Astrocyte (in vitro differentiated cells and primary cell): ENCODE measurements at regions not wholly inside any gene's neighbourhood (a gene's known extent, or its start where the extent isn't known, plus 50 kb on each side); places are given as distances from the start of the nearest gene placed in this dataset.
"Not testable (repeated sequence)": the region's sequence is repeated elsewhere in the genome, so short reads cannot be mapped to it uniquely, and the experiment has no call there.

ENCODE experiments used
- DNase-seq: peaks from one replicate; pipeline ENCODE4 v3.0.0-alpha.2; 2010; ENCODE audit warnings: low read depth
- FAIRE-seq: peaks from 2 replicates; lab custom pipeline; 2011; peaks lifted over from hg19 to GRCh38; lab: Jason Lieb, UNC
- H2AFZ ChIP-seq: 2 replicates; pipeline ENCODE4 v1.6.0; 2012; ENCODE audit warnings: low read depth, low read length, inconsistent platforms
- H3K27ac ChIP-seq: 2 replicates; pipeline ENCODE4 v1.5.1; 2011; ENCODE audit warnings: low read depth, low read length, inconsistent platforms
- H3K27me3 ChIP-seq: 2 replicates; pipeline ENCODE4 v1.6.0; 2011; ENCODE audit warnings: low read length, inconsistent platforms; ENCODE audit not compliant: insufficient read depth
- H3K36me3 ChIP-seq: 2 replicates; pipeline ENCODE4 v1.5.1; 2011; ENCODE audit warnings: low read length, inconsistent platforms; ENCODE audit not compliant: insufficient read depth
- H3K4me1 ChIP-seq: 2 replicates; pipeline ENCODE4 v1.5.1; 2011; ENCODE audit warnings: low read length, inconsistent platforms; ENCODE audit not compliant: insufficient read depth
- H3K4me2 ChIP-seq: 2 replicates; pipeline ENCODE4 v1.6.0; 2012; ENCODE audit warnings: low read length, inconsistent platforms
- H3K4me3 ChIP-seq: 2 replicates; pipeline ENCODE4 v1.5.1; 2011; ENCODE audit warnings: low read depth, mild to moderate bottlenecking, low read length, inconsistent platforms; ENCODE audit not compliant: insufficient read depth
- H3K79me2 ChIP-seq: 2 replicates; pipeline ENCODE4 v1.6.0; 2012; ENCODE audit warnings: mild to moderate bottlenecking, low read length, inconsistent platforms; ENCODE audit not compliant: insufficient read depth
- H3K9ac ChIP-seq: 2 replicates; pipeline ENCODE4 v1.6.0; 2012; ENCODE audit warnings: mild to moderate bottlenecking, low read length, inconsistent platforms
- H3K9me3 ChIP-seq: 2 replicates; pipeline ENCODE4 v1.5.1; 2012; ENCODE audit warnings: low read depth, mild to moderate bottlenecking, low read length, inconsistent platforms; ENCODE audit not compliant: insufficient read depth
- H4K20me1 ChIP-seq: 2 replicates; pipeline ENCODE4 v1.6.0; 2012; ENCODE audit warnings: low read length, inconsistent platforms; ENCODE audit not compliant: insufficient read depth
- H3K27ac Mint-ChIP-seq: one replicate; pipeline ENCODE4 v1.8.0; 2021; ENCODE audit warnings: mild to moderate bottlenecking, mixed read lengths; ENCODE audit not compliant: unreplicated experiment
- H3K27me3 Mint-ChIP-seq: one replicate; pipeline ENCODE4 v1.8.0; 2021; ENCODE audit warnings: low read depth, mixed read lengths; ENCODE audit not compliant: unreplicated experiment
- H3K36me3 Mint-ChIP-seq: one replicate; pipeline ENCODE4 v1.8.0; 2021; ENCODE audit warnings: low read depth, mixed read lengths; ENCODE audit not compliant: unreplicated experiment
- H3K4me1 Mint-ChIP-seq: one replicate; pipeline ENCODE4 v1.8.0; 2021; ENCODE audit warnings: low read depth, mixed read lengths; ENCODE audit not compliant: unreplicated experiment
- H3K4me3 Mint-ChIP-seq: one replicate; pipeline ENCODE4 v1.8.0; 2021; ENCODE audit warnings: mild to moderate bottlenecking, moderate library complexity, mixed read lengths; ENCODE audit not compliant: unreplicated experiment
- H3K9me3 Mint-ChIP-seq: one replicate; pipeline ENCODE4 v1.8.0; 2021; ENCODE audit warnings: mild to moderate bottlenecking, mixed read lengths; ENCODE audit not compliant: unreplicated experiment
- EZH2 ChIP-seq: IDR thresholded peaks from 2 replicates; pipeline ENCODE4 v1.6.1; 2012; ENCODE audit warnings: mild to moderate bottlenecking, low read length, inconsistent platforms; ENCODE audit not compliant: insufficient read depth
- TF ChIP-seq, protein P1 (sequence below): IDR thresholded peaks from 2 replicates; pipeline ENCODE4 v1.5.1; 2011; ENCODE audit warnings: low read depth, mild to moderate bottlenecking, inconsistent platforms, low read length, moderate library complexity; ENCODE audit not compliant: insufficient read depth

- Histone ChIP-seq H3K9me3 (peaks cover 4% of the 10 kb centered on the region), H3K27ac (no peak overlapping the region), H3K27me3 (no peaks in the 10 kb centered on the region), H2AFZ (no peak overlapping the region), H3K79me2 (no peaks in the 10 kb centered on the region), H3K36me3 (no peaks in the 10 kb centered on the region), H3K4me2 (no peak overlapping the region), H3K4me1 (no peaks in the 10 kb centered on the region), H3K4me3 (no peak overlapping the region), H3K9ac (no peak overlapping the region), H4K20me1 (no peaks in the 10 kb centered on the region)
- no peaks in the 10 kb centered on the region for H3K4me1 Mint-ChIP-seq
- TF ChIP-seq, protein P1, sequence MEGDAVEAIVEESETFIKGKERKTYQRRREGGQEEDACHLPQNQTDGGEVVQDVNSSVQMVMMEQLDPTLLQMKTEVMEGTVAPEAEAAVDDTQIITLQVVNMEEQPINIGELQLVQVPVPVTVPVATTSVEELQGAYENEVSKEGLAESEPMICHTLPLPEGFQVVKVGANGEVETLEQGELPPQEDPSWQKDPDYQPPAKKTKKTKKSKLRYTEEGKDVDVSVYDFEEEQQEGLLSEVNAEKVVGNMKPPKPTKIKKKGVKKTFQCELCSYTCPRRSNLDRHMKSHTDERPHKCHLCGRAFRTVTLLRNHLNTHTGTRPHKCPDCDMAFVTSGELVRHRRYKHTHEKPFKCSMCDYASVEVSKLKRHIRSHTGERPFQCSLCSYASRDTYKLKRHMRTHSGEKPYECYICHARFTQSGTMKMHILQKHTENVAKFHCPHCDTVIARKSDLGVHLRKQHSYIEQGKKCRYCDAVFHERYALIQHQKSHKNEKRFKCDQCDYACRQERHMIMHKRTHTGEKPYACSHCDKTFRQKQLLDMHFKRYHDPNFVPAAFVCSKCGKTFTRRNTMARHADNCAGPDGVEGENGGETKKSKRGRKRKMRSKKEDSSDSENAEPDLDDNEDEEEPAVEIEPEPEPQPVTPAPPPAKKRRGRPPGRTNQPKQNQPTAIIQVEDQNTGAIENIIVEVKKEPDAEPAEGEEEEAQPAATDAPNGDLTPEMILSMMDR: no peak
- no peak for TF ChIP-seq EZH2
- no peak overlapping the region for H3K4me3 Mint-ChIP-seq
- H3K27me3 Mint-ChIP-seq: peaks cover 1% of the 10 kb centered on the region
- no peaks in the 10 kb centered on the region for H3K36me3 Mint-ChIP-seq
- DNase-seq: no peak
- no peak overlapping the region for H3K27ac Mint-ChIP-seq
- peaks cover 10% of the 10 kb centered on the region for H3K9me3 Mint-ChIP-seq
- no peak for FAIRE-seq
Observed at GRCh38 chr5:71821029-71821428, 102.0 kb downstream of the CARTPT start.

DNA sequence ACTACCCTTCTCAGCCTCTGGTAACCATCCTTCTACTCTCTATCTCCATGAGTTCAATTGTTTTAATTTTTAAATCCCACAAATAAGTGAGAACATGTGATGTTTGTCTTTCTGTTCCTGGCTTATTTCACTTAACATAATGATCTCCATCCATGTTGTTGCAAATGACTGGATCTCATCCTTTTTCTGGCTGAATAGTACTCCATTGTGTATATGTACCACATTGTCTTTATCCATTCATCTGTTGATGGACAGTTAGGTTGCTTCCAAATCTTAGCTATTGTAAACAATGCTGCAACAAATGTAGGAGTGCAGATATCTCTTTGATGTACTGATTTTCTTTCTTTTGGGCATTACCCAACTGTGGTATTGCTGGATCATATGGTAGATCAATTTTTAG, 103.0 kb downstream of the CARTPT start:
- H3K4me1 Mint-ChIP-seq, H3K79me2 ChIP-seq, H4K20me1 ChIP-seq, H3K27ac Mint-ChIP-seq, H3K27ac ChIP-seq, H3K36me3 Mint-ChIP-seq, H3K27me3 ChIP-seq, H3K4me3 ChIP-seq, H3K9me3 ChIP-seq, FAIRE-seq, H3K4me3 Mint-ChIP-seq, H3K36me3 ChIP-seq, H2AFZ ChIP-seq, H3K27me3 Mint-ChIP-seq, H3K4me1 ChIP-seq, DNase-seq, H3K4me2 ChIP-seq, H3K9ac ChIP-seq: not testable (repeated sequence)
- H3K9me3 Mint-ChIP-seq: peaks cover 15% of the 10 kb centered on the region

GRCh38 chr5:71825992-71826391, 106.9 kb downstream of the CARTPT start:
- Histone ChIP-seq H3K27ac (no peak overlapping the region), H3K9ac (no peak overlapping the region), H2AFZ (no peak overlapping the region), H3K4me3 (no peak overlapping the region), H3K27me3 (no peaks in the 10 kb centered on the region), H3K79me2 (no peaks in the 10 kb centered on the region), H3K9me3 (peaks cover 4% of the 10 kb centered on the region), H3K4me1 (peaks cover 9% of the 10 kb centered on the region), H3K36me3 (no peaks in the 10 kb centered on the region), H3K4me2 (no peak overlapping the region), H4K20me1 (no peaks in the 10 kb centered on the region)
- Mint-ChIP-seq H3K4me1 (peaks cover 9% of the 10 kb centered on the region), H3K4me3 (no peak overlapping the region), H3K27ac (no peak overlapping the region), H3K36me3 (peaks cover 4% of the 10 kb centered on the region), H3K9me3 (peaks cover 16% of the 10 kb centered on the region), H3K27me3 (no peaks in the 10 kb centered on the region)
- TF ChIP-seq, protein P1: no peak
- no peak for TF ChIP-seq EZH2
- FAIRE-seq (no peak), DNase-seq (no peak)
